Thyroid gland (tissue), 4 donors: ENCODE measurements at regions not wholly inside any gene's neighbourhood (a gene's known extent, or its start where the extent isn't known, plus 50 kb on each side); places are given as distances from the start of the nearest gene placed in this dataset.

Experiments
- CTCF ChIP-seq, 6 experiments: fragments of 200-600 bp in 3 of 6; fragments of 450-650 bp in 3 of 6; sonication (generic) in 3 of 6; IDR thresholded peaks; one replicate each; pipeline ENCODE4 v1.5.1; 2016 to 2019; ENCODE audit warnings: antibody characterized with exemption in 6 of 6, mild to moderate bottlenecking in 2 of 6, inconsistent platforms in 1 of 6, moderate library complexity in 1 of 6
- POLR2A ChIP-seq, 2 donors: fragments of 450-650 bp; IDR thresholded peaks; one replicate each; pipeline ENCODE4 v1.6.1; 2017; ENCODE audit warnings: antibody characterized with exemption in 2 of 2, mild to moderate bottlenecking in 2 of 2, moderate library complexity in 1 of 2

DNA sequence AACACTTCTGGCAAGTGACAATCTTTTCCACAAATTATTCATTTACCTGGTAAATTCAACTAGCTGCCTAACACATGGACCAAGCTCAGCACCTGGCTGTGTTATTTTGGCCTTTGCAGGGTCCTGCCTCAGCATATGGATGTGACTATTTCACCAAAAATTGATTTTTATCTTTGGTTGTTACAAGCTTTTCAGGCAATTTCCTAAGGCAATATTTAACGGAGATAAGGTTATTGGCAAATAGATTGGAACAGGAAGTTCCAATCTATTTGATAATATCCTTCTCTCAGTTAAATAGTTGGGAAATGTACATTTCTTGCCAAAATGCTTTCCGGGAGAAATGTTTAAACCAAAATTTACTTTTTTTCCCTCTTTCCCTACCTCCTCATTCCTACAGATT lies 415.2 kb upstream of the SMARCA2 start:
- no peak for TF ChIP-seq CTCF (IDR thresholded peaks at IDR 0.05)
- no peak for TF ChIP-seq POLR2A (IDR thresholded peaks at IDR 0.05)
